ENCODE measurements at regions not wholly inside any gene's neighbourhood (a gene's known extent, or its start where the extent isn't known, plus 50 kb on each side); places are given as distances from the start of the nearest gene placed in this dataset.

DNA sequence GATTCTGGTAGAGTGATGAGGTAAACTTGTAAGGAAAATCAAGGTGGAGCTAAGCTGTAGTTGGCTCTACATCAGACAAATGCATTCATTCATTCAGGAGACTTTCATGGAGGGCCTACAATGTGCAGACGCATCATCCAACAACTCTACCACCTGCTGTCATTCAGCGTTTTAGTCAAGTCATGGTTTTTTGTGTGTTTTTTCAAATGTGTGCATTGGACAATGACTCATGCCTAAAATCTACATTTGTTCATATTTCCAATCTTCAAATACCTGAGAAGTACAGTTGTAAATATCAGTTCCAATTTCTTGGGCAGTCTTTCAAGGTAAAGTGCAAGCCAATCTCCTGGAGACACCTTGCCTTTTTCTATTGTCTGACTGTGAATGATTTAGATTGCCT, 108.0 kb upstream of the LGALSL start:
- TF ChIP-seq, protein P1, sequence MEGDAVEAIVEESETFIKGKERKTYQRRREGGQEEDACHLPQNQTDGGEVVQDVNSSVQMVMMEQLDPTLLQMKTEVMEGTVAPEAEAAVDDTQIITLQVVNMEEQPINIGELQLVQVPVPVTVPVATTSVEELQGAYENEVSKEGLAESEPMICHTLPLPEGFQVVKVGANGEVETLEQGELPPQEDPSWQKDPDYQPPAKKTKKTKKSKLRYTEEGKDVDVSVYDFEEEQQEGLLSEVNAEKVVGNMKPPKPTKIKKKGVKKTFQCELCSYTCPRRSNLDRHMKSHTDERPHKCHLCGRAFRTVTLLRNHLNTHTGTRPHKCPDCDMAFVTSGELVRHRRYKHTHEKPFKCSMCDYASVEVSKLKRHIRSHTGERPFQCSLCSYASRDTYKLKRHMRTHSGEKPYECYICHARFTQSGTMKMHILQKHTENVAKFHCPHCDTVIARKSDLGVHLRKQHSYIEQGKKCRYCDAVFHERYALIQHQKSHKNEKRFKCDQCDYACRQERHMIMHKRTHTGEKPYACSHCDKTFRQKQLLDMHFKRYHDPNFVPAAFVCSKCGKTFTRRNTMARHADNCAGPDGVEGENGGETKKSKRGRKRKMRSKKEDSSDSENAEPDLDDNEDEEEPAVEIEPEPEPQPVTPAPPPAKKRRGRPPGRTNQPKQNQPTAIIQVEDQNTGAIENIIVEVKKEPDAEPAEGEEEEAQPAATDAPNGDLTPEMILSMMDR (IDR thresholded peaks at IDR 0.05; ENCODE audit: low read length) = no peak
- TF ChIP-seq EZH2phosphoT487 (IDR thresholded peaks at IDR 0.05; ENCODE audit: low read length) = no peak
